ENCODE measurements at regions not wholly inside any gene's neighbourhood (a gene's known extent, or its start where the extent isn't known, plus 50 kb on each side); places are given as distances from the start of the nearest gene placed in this dataset.

DNA sequence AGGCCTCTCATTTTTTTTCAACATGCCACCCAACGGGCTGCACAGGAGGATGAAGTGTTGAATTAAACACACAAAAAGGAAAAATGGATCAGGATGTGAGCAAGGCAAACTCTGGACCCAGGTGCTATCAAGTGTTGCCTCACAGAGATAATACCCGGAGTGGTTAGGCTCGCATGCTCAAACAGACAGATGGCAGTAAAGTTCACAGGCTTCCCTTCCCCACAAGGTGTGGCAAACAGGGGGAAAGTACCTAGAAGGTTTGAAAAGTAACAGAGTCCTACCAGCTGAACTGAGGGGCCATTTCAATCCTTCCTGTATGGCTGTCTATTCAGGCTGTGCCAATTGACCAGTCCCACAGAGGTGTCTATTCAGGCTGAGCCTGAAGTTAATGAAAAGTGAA is 123.9 kb upstream of the GC start:
- TF ChIP-seq, protein P1, sequence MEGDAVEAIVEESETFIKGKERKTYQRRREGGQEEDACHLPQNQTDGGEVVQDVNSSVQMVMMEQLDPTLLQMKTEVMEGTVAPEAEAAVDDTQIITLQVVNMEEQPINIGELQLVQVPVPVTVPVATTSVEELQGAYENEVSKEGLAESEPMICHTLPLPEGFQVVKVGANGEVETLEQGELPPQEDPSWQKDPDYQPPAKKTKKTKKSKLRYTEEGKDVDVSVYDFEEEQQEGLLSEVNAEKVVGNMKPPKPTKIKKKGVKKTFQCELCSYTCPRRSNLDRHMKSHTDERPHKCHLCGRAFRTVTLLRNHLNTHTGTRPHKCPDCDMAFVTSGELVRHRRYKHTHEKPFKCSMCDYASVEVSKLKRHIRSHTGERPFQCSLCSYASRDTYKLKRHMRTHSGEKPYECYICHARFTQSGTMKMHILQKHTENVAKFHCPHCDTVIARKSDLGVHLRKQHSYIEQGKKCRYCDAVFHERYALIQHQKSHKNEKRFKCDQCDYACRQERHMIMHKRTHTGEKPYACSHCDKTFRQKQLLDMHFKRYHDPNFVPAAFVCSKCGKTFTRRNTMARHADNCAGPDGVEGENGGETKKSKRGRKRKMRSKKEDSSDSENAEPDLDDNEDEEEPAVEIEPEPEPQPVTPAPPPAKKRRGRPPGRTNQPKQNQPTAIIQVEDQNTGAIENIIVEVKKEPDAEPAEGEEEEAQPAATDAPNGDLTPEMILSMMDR (IDR thresholded peaks at IDR 0.05; ENCODE audit: low read length) = no peak
- no peak for TF ChIP-seq EZH2 (IDR thresholded peaks at IDR 0.05; ENCODE audit: borderline replicate concordance, low read length)
